OCI-LY7 (cell line): ENCODE measurements at regions not wholly inside any gene's neighbourhood (a gene's known extent, or its start where the extent isn't known, plus 50 kb on each side); places are given as distances from the start of the nearest gene placed in this dataset.

Experiments
- BruUV-seq: library from RNA; stranded (reverse); fragments of 400-500 nt; replicated peaks from 2 replicates; lab custom pipeline; 2021; lab: Mats Ljungman, UMichigan
- CTCF ChIA-PET: fragments of 300-600 bp; sonication (Branson Sonifier 250); formaldehyde crosslinking; loops from one replicate; lab custom pipeline; 2022; ENCODE audit warnings: antibody characterized with exemption; ENCODE audit not compliant: unreplicated experiment; lab: Charles Lee
- POLR2A ChIA-PET: fragments of 300-600 bp; sonication (Branson Sonifier 250); formaldehyde crosslinking; loops from one replicate; lab custom pipeline; 2022; ENCODE audit warnings: antibody characterized with exemption; lab: Charles Lee
- DNase-seq: peaks from one replicate; pipeline ENCODE4 v3.0.0-alpha.2; 2015; ENCODE audit warnings: low spot score
- H2AFZ ChIP-seq: fragments of 200-600 bp; sonication (generic), shearing (Covaris generic); 2 replicates; pipeline ENCODE4 v1.6.1; 2014; ENCODE audit warnings: mild to moderate bottlenecking, antibody characterized with exemption, low read length, moderate library complexity
- H3K27ac ChIP-seq: fragments of 200-600 bp; sonication (generic); 2 replicates; pipeline ENCODE4 v1.5.1; 2014; ENCODE audit warnings: mixed run types, low read depth, mild to moderate bottlenecking, moderate library complexity, low read length, inconsistent platforms; ENCODE audit not compliant: poor library complexity, severe bottlenecking
- H3K36me3 ChIP-seq: fragments of 200-600 bp; sonication (generic); 2 replicates; pipeline ENCODE4 v1.6.1; 2014; ENCODE audit warnings: mild to moderate bottlenecking, antibody characterized with exemption, low read length, moderate library complexity, mixed read lengths; ENCODE audit not compliant: insufficient read depth
- H3K4me1 ChIP-seq: fragments of 200-600 bp; sonication (generic); 2 replicates; pipeline ENCODE4 v1.5.1; 2014; ENCODE audit warnings: mild to moderate bottlenecking, low read length; ENCODE audit not compliant: insufficient read depth, poor library complexity, severe bottlenecking
- H3K4me2 ChIP-seq: fragments of 200-600 bp; sonication (generic); 2 replicates; pipeline ENCODE4 v1.6.1; 2014; ENCODE audit warnings: mild to moderate bottlenecking, low read length
- H3K4me3 ChIP-seq: fragments of 200-600 bp; sonication (generic); 2 replicates; pipeline ENCODE4 v1.5.1; 2014; ENCODE audit warnings: mild to moderate bottlenecking, low read depth, low read length; ENCODE audit not compliant: poor library complexity, severe bottlenecking
- H3K79me2 ChIP-seq: fragments of 200-600 bp; sonication (generic); 2 replicates; pipeline ENCODE4 v1.6.1; 2016; ENCODE audit warnings: low read depth, mild to moderate bottlenecking, low read length, moderate library complexity, mixed read lengths; ENCODE audit not compliant: insufficient read depth
- H3K9me2 ChIP-seq: fragments of 200-600 bp; sonication (generic); 2 replicates; pipeline ENCODE4 v1.6.1; 2016; ENCODE audit warnings: mild to moderate bottlenecking, low read length, mixed read lengths; ENCODE audit not compliant: insufficient read depth
- H3K9me3 ChIP-seq: fragments of 200-600 bp; sonication (generic); 2 replicates; pipeline ENCODE4 v1.6.1; 2014; ENCODE audit warnings: mild to moderate bottlenecking, mixed run types, low read length, mixed read lengths
- H4K20me1 ChIP-seq: fragments of 200-600 bp; sonication (generic); 2 replicates; pipeline ENCODE4 v1.6.1; 2014; ENCODE audit warnings: mild to moderate bottlenecking, antibody characterized with exemption, low read length, moderate library complexity, mixed read lengths; ENCODE audit not compliant: insufficient read depth
- EZH2phosphoT487 ChIP-seq: fragments of 200-600 bp; sonication (generic); IDR thresholded peaks from 2 replicates; pipeline ENCODE4 v1.6.1; 2018; ENCODE audit warnings: low read depth, borderline replicate concordance, mild to moderate bottlenecking, mixed run types, antibody characterized with exemption, low read length, moderate library complexity, mixed read lengths
- intact Hi-C: fragments of 100-400 bp; cut with micrococcal nuclease; formaldehyde crosslinking; loops from one replicate; pipeline ENCODE4 v1.10.0; 2022; ENCODE audit not compliant: unreplicated experiment
- TF ChIP-seq, protein P1 (sequence below): fragments of 200-600 bp; sonication (generic); conservative IDR thresholded peaks from 2 replicates; pipeline ENCODE4 v1.5.1; 2014; ENCODE audit warnings: mild to moderate bottlenecking, antibody characterized with exemption, low read length, moderate library complexity, mixed read lengths

- Histone ChIP-seq H3K27ac (no peak overlapping the region), H3K9me2 (no peaks in the 10 kb centered on the region), H4K20me1 (no peaks in the 10 kb centered on the region), H3K4me3 (no peak overlapping the region), H3K79me2 (no peaks in the 10 kb centered on the region), H2AFZ (no peak overlapping the region), H3K36me3 (no peaks in the 10 kb centered on the region), H3K4me2 (no peak overlapping the region), H3K9me3 (no peaks in the 10 kb centered on the region), H3K4me1 (no peaks in the 10 kb centered on the region)
- POLR2A ChIA-PET: no interaction called here
- BruUV-seq: no TSS peak
- intact Hi-C loops: no loop called here
- CTCF ChIA-PET: no interaction called here
- DNase-seq: no peak
- TF ChIP-seq, protein P1, sequence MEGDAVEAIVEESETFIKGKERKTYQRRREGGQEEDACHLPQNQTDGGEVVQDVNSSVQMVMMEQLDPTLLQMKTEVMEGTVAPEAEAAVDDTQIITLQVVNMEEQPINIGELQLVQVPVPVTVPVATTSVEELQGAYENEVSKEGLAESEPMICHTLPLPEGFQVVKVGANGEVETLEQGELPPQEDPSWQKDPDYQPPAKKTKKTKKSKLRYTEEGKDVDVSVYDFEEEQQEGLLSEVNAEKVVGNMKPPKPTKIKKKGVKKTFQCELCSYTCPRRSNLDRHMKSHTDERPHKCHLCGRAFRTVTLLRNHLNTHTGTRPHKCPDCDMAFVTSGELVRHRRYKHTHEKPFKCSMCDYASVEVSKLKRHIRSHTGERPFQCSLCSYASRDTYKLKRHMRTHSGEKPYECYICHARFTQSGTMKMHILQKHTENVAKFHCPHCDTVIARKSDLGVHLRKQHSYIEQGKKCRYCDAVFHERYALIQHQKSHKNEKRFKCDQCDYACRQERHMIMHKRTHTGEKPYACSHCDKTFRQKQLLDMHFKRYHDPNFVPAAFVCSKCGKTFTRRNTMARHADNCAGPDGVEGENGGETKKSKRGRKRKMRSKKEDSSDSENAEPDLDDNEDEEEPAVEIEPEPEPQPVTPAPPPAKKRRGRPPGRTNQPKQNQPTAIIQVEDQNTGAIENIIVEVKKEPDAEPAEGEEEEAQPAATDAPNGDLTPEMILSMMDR: no peak
- no peak for TF ChIP-seq EZH2phosphoT487
Measured at GRCh38 chr12:58615047-58615446, 305.3 kb downstream of the LRIG3 start.

DNA sequence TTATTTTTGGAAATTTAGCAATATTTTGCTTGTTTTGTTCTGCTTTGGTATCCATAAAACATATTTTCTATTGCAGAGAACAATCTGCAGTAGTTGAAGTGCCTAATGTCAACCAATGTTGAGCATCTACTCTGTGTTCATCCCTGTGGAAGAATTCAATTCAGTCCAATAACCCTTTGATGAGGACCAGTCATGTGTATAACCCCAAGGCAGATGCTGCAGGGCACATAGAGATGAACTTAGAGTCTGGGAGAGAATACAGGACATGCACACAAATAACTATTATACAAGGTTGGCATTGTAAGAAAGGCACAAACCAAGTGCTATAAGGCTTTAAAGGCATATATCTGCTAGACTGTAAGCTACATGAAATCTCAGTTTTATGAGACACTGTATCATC is 304.7 kb downstream of the LRIG3 start:
- no peaks in the 10 kb centered on the region for H3K4me1 ChIP-seq
- no peaks in the 10 kb centered on the region for H4K20me1 ChIP-seq
- H3K4me2 ChIP-seq: no peak overlapping the region
- ChIA-PET POLR2A (no interaction called here), CTCF (no interaction called here)
- no peak for TF ChIP-seq EZH2phosphoT487
- TF ChIP-seq, protein P1: no peak
- H3K4me3 ChIP-seq: no peak overlapping the region
- no peak overlapping the region for H2AFZ ChIP-seq
- no peak overlapping the region for H3K27ac ChIP-seq
- DNase-seq: no peak
- no peaks in the 10 kb centered on the region for H3K9me3 ChIP-seq
- no peaks in the 10 kb centered on the region for H3K36me3 ChIP-seq
- no peaks in the 10 kb centered on the region for H3K9me2 ChIP-seq
- no TSS peak for BruUV-seq
- intact Hi-C loops: no loop called here
- H3K79me2 ChIP-seq: no peaks in the 10 kb centered on the region

DNA sequence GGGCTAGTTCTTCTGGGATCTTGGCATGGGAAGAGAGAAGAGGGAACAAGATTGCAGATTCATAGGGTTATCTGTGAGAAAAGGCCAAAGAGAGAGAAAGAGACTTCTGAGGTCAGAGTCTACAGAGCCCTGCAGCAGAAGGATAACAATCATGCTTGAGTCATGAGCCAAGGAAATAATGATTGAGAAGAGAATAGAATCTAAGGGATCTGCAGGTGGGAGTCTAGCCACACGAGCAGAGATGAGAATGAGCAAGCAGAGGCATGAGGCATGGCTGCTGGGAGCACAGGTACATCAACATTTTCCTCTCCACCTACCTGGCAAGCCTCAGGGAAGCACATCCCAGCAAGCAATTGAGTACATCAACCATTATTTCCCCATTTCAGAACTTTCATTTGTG is 303.7 kb downstream of the LRIG3 start:
- CTCF ChIA-PET: no interaction called here
- Histone ChIP-seq H3K9me3 (no peaks in the 10 kb centered on the region), H3K4me3 (no peak overlapping the region), H3K27ac (no peak overlapping the region), H3K79me2 (no peaks in the 10 kb centered on the region), H3K9me2 (no peaks in the 10 kb centered on the region), H2AFZ (no peak overlapping the region), H4K20me1 (no peaks in the 10 kb centered on the region), H3K4me1 (no peaks in the 10 kb centered on the region), H3K36me3 (no peaks in the 10 kb centered on the region), H3K4me2 (no peak overlapping the region)
- POLR2A ChIA-PET: no interaction called here
- TF ChIP-seq, protein P1: no peak
- no peak for TF ChIP-seq EZH2phosphoT487
- no TSS peak for BruUV-seq
- intact Hi-C loops: no loop called here
- no peak for DNase-seq
